ENCODE measurements at regions not wholly inside any gene's neighbourhood (a gene's known extent, or its start where the extent isn't known, plus 50 kb on each side); places are given as distances from the start of the nearest gene placed in this dataset.

DNA sequence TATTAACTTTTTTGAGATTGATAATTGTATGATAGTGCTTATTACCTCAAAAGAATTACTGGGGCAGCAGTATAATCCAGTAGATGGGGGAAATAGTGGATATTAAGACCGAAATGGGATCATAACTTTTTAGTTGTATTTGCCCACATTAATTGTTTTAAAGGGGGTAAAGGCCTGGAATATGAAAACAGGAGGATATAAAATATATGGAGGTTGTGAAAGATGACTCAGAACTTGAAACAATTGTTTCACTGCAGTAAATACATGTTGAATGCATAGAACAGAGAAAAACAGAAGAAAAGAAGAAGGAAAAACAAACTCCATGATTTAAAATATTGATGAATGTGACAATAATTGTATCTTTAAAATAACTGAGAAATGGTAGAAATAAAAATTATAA, 94.1 kb upstream of the VPREB1 start:
- intact Hi-C loops (cut with micrococcal nuclease), result no loop called here
- ATAC-seq (ENCODE audit: low read depth) (no peak), DNase-seq (no peak)
- CTCF ChIA-PET, result interaction anchor here (1.1 to 1.4 kb wide), 2 partner anchors 50 to 57 kb away, joined by 3 to 6 read pairs; no protein-coding TSS in a partner anchor
- TF ChIP-seq, protein P1, sequence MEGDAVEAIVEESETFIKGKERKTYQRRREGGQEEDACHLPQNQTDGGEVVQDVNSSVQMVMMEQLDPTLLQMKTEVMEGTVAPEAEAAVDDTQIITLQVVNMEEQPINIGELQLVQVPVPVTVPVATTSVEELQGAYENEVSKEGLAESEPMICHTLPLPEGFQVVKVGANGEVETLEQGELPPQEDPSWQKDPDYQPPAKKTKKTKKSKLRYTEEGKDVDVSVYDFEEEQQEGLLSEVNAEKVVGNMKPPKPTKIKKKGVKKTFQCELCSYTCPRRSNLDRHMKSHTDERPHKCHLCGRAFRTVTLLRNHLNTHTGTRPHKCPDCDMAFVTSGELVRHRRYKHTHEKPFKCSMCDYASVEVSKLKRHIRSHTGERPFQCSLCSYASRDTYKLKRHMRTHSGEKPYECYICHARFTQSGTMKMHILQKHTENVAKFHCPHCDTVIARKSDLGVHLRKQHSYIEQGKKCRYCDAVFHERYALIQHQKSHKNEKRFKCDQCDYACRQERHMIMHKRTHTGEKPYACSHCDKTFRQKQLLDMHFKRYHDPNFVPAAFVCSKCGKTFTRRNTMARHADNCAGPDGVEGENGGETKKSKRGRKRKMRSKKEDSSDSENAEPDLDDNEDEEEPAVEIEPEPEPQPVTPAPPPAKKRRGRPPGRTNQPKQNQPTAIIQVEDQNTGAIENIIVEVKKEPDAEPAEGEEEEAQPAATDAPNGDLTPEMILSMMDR (IDR thresholded peaks at IDR 0.05), result no peak
- no peaks in the 10 kb centered on the region for H3K27me3 Mint-ChIP-seq
- no peaks in the 10 kb centered on the region for H3K9me3 Mint-ChIP-seq
- no peaks in the 10 kb centered on the region for H3K36me3 Mint-ChIP-seq (ENCODE audit: low read depth)
- H3K27ac Mint-ChIP-seq, result no peak overlapping the region
- no peak overlapping the region for H3K4me3 Mint-ChIP-seq
- H3K4me1 Mint-ChIP-seq, result peaks cover 10% of the 10 kb centered on the region
- POLR2A ChIA-PET, result interaction anchor here (1.0 kb wide), 1 partner anchor 40 kb away, joined by 6 read pairs; no protein-coding TSS in a partner anchor

DNA sequence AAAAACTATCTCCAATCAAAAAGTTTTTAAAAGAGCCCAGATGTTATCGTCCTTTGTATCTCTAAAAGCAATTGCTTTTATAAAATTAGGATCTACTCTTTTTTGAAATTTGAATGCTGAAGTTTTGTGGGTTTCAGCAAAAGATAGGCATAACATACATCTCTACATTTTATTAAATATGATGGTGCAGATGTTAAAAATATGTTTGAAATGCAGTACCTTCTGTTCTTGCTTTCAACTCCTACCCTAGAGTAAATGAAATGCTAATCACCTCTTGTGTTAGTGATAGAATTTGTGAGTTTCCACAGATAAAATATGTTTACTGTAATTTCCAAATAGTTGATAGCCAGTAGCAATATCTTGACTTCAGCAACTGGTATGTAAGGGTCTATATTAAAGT, 95.7 kb upstream of the VPREB1 start:
- Mint-ChIP-seq H3K4me1 (peaks cover under 1% of the 10 kb centered on the region), H3K27me3 (no peaks in the 10 kb centered on the region), H3K9me3 (no peaks in the 10 kb centered on the region), H3K27ac (no peak overlapping the region), H3K36me3 (ENCODE audit: low read depth) (no peaks in the 10 kb centered on the region), H3K4me3 (no peak overlapping the region)
- ChIA-PET CTCF (interaction anchor here (1.0 kb wide), 1 partner anchor 58 kb away, joined by 5 read pairs; no protein-coding TSS in a partner anchor), POLR2A (no interaction called here)
- TF ChIP-seq, protein P1 (IDR thresholded peaks at IDR 0.05), result no peak
- intact Hi-C loops (cut with micrococcal nuclease), result no loop called here
- ATAC-seq (ENCODE audit: low read depth) (no peak), DNase-seq (no peak)

DNA sequence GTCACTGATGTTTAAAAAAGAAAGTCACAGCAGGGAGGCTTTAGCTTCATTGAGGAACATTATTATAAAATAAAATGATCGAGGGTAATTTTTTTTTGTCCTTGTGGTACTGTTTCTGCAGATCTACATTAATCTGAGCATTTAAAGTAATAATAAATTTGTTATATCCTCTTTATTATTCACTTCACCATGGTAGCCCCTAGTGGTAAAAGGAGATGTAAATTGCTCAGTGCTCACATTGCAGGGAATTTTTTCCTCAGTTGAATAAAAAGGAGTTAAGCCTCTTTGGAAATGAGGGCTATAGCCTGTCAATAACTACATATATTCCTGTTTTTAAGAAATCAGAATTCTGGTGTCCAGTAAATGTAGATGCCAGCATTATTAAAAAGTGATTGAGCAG, 99.7 kb upstream of the VPREB1 start:
- Mint-ChIP-seq H3K4me3 (no peak overlapping the region), H3K4me1 (no peaks in the 10 kb centered on the region), H3K27me3 (no peaks in the 10 kb centered on the region), H3K9me3 (no peaks in the 10 kb centered on the region), H3K27ac (no peak overlapping the region), H3K36me3 (ENCODE audit: low read depth) (no peaks in the 10 kb centered on the region)
- TF ChIP-seq, protein P1 (IDR thresholded peaks at IDR 0.05), result no peak
- intact Hi-C loops (cut with micrococcal nuclease), result no loop called here
- no peak for DNase-seq
- ATAC-seq (ENCODE audit: low read depth), result no peak
- ChIA-PET POLR2A (interaction anchor here (0.7 to 1.2 kb wide), 2 partner anchors 34 to 183 kb away, joined by 3 to 5 read pairs; no protein-coding TSS in a partner anchor), CTCF (interaction anchor here (0.9 to 1.9 kb wide), 4 partner anchors 12 to 114 kb away, joined by 3 to 7 read pairs (median 6); no protein-coding TSS in a partner anchor)

DNA sequence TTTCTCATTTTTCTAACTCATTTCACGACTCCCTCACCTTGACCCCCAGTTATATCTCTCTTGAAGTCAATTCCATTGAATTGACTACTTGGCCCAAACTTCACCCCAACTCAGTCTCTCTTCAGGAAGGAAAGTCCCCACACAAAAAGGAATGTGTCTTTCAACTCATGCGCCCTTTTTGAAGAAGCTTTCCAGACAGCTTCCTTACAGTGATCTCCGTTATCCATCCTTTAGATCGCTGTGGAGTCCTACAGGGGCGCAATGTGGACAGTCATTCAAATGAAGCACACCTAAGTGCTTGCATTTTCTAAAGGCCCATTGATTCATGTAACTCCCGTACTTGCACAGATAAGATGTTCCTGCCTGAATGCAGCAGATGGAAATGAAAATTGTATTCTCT, 101.1 kb upstream of the VPREB1 start:
- DNase-seq (no peak), ATAC-seq (ENCODE audit: low read depth) (no peak)
- TF ChIP-seq, protein P1 (IDR thresholded peaks at IDR 0.05), result no peak
- intact Hi-C loops (cut with micrococcal nuclease), result no loop called here
- Mint-ChIP-seq H3K9me3 (no peaks in the 10 kb centered on the region), H3K27ac (no peak overlapping the region), H3K4me1 (no peaks in the 10 kb centered on the region), H3K36me3 (ENCODE audit: low read depth) (no peaks in the 10 kb centered on the region), H3K27me3 (no peaks in the 10 kb centered on the region), H3K4me3 (no peak overlapping the region)
- ChIA-PET CTCF (interaction anchor here (1.0 kb wide), 1 partner anchor 83 kb away, joined by 5 read pairs; no protein-coding TSS in a partner anchor), POLR2A (no interaction called here)

DNA sequence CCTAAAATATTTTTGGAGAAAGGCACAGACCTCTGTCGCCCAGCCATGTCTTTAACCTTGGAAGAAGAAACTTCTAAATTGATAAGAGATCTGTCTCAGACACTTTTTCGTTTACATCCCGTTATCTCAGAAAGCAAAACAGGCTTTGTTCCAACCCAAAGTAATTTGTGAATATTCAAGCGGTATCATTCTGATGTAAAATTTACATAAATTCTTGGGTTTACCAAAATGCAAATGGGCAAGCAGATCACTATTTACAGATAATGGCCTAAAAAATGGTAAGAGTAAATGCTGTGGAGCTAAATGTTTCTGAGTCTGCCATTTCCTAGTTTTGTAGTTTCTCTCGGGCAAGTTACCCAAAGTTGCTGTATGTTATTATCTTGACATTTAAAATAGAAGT, 101.9 kb upstream of the VPREB1 start:
- no peaks in the 10 kb centered on the region for H3K4me1 Mint-ChIP-seq
- no peak overlapping the region for H3K27ac Mint-ChIP-seq
- ATAC-seq (ENCODE audit: low read depth) (no peak), DNase-seq (no peak)
- POLR2A ChIA-PET, result interaction anchor here (0.6 kb wide), 1 partner anchor 11 kb away, joined by 3 read pairs; no protein-coding TSS in a partner anchor
- H3K27me3 Mint-ChIP-seq, result no peaks in the 10 kb centered on the region
- H3K4me3 Mint-ChIP-seq, result no peak overlapping the region
- TF ChIP-seq, protein P1 (IDR thresholded peaks at IDR 0.05), result no peak
- intact Hi-C loops (cut with micrococcal nuclease), result no loop called here
- no peaks in the 10 kb centered on the region for H3K36me3 Mint-ChIP-seq (ENCODE audit: low read depth)
- CTCF ChIA-PET, result interaction anchor here (1.0 kb wide), 1 partner anchor 82 kb away, joined by 5 read pairs; no protein-coding TSS in a partner anchor
- H3K9me3 Mint-ChIP-seq, result no peaks in the 10 kb centered on the region

All from activated B cell treated with CpG ODN at 0.5 μM for 24 hours (primary cell).